Skeletal muscle tissue (tissue), 3 donors: ENCODE measurements at regions not wholly inside any gene's neighbourhood (a gene's known extent, or its start where the extent isn't known, plus 50 kb on each side); places are given as distances from the start of the nearest gene placed in this dataset.

Source experiments
- H3K27ac ChIP-seq: one replicate; pipeline ENCODE4 v1.7.0; 2013; ENCODE audit warnings: mild to moderate bottlenecking, low read depth, low read length, inconsistent platforms
- H3K27me3 ChIP-seq, 3 donors: one replicate each; pipeline ENCODE4 v1.7.0; 2013; ENCODE audit warnings: low read length in 3 of 3; ENCODE audit not compliant: control insufficient read depth in 3 of 3, insufficient read depth in 3 of 3
- H3K36me3 ChIP-seq, 3 donors: one replicate each; pipeline ENCODE4 v1.7.0; 2013; ENCODE audit warnings: low read length in 3 of 3; ENCODE audit not compliant: control insufficient read depth in 3 of 3, insufficient read depth in 3 of 3
- H3K4me1 ChIP-seq, 3 donors: one replicate each; pipeline ENCODE4 v1.7.0; 2013; ENCODE audit warnings: low read length in 3 of 3, mild to moderate bottlenecking in 3 of 3; ENCODE audit not compliant: control insufficient read depth in 3 of 3, insufficient read depth in 3 of 3
- H3K4me3 ChIP-seq, 3 donors: one replicate each; pipeline ENCODE4 v1.7.0; 2013; ENCODE audit warnings: low read length in 3 of 3
- H3K9ac ChIP-seq, 3 donors: one replicate each; pipeline ENCODE4 v1.7.0; 2013; ENCODE audit warnings: low read length in 3 of 3, mild to moderate bottlenecking in 3 of 3, moderate library complexity in 2 of 3, low read depth in 1 of 3
- H3K9me3 ChIP-seq, 3 donors: one replicate each; pipeline ENCODE4 v1.7.0; 2013; ENCODE audit warnings: low read length in 3 of 3; ENCODE audit not compliant: control insufficient read depth in 3 of 3
- donor health status: Osteomylitis.

DNA sequence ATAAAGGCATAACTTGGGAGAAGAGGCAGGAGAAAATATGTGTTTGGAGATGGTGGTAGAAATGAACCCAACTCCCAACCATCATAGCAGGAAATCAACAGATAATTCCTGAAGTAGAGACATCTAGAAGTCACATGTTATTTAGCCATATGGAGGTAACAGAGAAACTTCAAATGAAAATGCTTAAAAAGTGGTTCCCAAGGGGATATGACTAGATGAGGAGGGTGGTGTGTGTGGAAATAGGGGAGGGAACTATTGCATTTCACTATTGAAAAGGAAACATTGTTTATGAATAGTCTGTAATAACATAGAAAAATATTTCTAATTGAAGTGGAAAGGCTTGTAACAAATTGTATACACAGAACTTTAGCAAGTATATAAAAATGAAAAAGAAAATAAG lies 412.0 kb downstream of the SHISA9 start:
- Histone ChIP-seq H3K27me3 (no peaks in the 10 kb centered on the region), H3K9ac (no peak overlapping the region), H3K27ac (no peak overlapping the region), H3K4me1 (no peaks in the 10 kb centered on the region), H3K4me3 (no peak overlapping the region), H3K36me3 (no peaks in the 10 kb centered on the region), H3K9me3 (no peaks in the 10 kb centered on the region)

- no peak overlapping the region for H3K9ac ChIP-seq
These were observed 413.2 kb downstream of the SHISA9 start for GRCh38 chr16:13314633-13315032.

DNA sequence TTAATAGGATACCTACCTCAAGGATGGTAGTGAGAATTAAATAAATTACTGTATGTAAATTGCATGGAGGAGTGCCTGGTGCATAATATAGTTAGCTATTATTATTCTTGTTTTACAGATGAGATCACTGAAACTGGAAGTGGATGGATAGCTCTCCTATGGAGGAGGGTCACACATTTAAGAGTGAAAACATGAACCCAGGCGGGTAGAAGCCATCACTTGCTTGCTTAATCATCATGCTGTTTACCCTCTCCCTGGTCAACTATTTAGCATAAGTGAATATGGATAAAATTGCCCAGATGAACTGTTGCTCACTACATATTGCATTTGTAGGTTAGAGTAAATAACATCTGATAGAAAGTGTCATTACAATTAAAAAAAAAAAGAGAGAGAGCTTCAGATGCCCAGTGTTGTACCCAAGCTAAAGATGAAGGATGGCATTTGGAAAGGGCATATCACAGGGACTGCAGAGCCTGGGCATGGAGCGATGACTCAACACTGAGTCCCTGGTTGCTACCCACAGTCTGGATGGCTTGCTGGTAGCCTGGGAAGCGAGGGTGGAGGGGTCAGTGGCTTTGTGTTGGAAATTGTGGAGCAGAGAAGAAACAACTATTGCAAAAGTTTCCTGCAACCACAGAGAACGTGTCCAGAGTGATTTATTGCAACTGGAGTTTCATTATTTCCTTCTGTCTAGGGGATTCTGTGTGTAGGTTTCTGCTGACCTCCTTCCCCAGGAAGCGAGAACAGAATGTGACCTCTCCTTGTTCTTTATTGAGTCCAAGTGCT lies 414.4 kb downstream of the SHISA9 start:
- H3K27me3 ChIP-seq = no peaks in the 10 kb centered on the region
- H3K9me3 ChIP-seq = no peaks in the 10 kb centered on the region
- no peaks in the 10 kb centered on the region for H3K36me3 ChIP-seq
- no peak overlapping the region for H3K27ac ChIP-seq
- H3K4me3 ChIP-seq = no peak overlapping the region
- no peak overlapping the region for H3K9ac ChIP-seq
- no peaks in the 10 kb centered on the region for H3K4me1 ChIP-seq

More at GRCh38 chr16:13314633-13315032, 413.2 kb downstream of the SHISA9 start:
- no peak overlapping the region for H3K27ac ChIP-seq
- no peaks in the 10 kb centered on the region for H3K36me3 ChIP-seq
- no peaks in the 10 kb centered on the region for H3K4me1 ChIP-seq
- H3K27me3 ChIP-seq = no peaks in the 10 kb centered on the region
- no peaks in the 10 kb centered on the region for H3K9me3 ChIP-seq
- H3K4me3 ChIP-seq = no peak overlapping the region

DNA sequence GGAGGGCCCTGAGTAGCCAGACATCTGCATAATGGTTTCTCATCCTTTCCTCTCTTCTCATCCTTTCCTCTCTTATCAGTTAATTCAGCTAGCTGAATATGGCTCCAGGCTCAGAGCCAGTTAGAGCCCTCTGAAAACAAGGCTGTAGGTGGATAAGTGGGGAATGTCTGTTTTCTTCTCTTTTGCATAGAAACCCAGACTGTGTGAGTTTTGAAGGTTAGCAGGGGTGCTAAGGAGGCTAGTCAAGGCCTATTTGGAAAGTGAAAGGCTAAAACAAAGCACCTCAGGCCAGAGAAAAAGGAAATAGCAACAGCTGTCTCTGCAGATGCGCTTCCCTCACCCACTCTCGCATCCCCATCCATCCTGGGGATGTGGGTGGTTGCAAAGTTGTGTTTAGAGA lies 420.9 kb downstream of the SHISA9 start:
- Histone ChIP-seq H3K4me1 (no peaks in the 10 kb centered on the region), H3K27ac (no peak overlapping the region), H3K4me3 (no peak overlapping the region), H3K36me3 (no peaks in the 10 kb centered on the region), H3K9me3 (no peaks in the 10 kb centered on the region), H3K9ac (no peak overlapping the region), H3K27me3 (no peaks in the 10 kb centered on the region)

DNA sequence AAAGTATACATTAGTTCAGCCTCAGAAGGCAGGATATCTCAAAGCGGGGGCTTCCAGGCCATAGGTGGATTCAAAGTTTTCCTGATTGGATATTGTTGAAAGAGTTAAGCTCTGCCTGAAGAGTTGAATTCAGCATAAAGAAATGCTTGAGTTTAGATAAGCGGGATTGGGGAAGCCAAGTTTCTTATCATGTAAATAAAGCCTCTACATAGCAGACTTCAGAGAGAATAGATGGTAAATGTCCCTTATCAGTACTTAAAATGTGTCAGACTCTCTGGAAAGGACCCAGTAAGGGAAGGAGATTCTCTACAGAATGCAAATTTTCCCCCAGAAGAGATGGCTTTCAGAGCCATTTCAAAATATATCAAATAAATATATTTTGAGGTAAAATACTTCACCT lies 423.5 kb downstream of the SHISA9 start:
- no peak overlapping the region for H3K27ac ChIP-seq
- no peaks in the 10 kb centered on the region for H3K9me3 ChIP-seq
- no peak overlapping the region for H3K4me3 ChIP-seq
- no peak overlapping the region for H3K9ac ChIP-seq
- H3K4me1 ChIP-seq = no peaks in the 10 kb centered on the region
- H3K36me3 ChIP-seq = no peaks in the 10 kb centered on the region
- no peaks in the 10 kb centered on the region for H3K27me3 ChIP-seq

- Histone ChIP-seq H3K36me3 (no peaks in the 10 kb centered on the region), H3K27me3 (no peaks in the 10 kb centered on the region), H3K9ac (no peak overlapping the region), H3K27ac (no peak overlapping the region), H3K4me3 (no peak overlapping the region), H3K4me1 (no peaks in the 10 kb centered on the region), H3K9me3 (no peaks in the 10 kb centered on the region)
These were observed 424.0 kb downstream of the SHISA9 start for GRCh38 chr16:13325396-13325795.

DNA sequence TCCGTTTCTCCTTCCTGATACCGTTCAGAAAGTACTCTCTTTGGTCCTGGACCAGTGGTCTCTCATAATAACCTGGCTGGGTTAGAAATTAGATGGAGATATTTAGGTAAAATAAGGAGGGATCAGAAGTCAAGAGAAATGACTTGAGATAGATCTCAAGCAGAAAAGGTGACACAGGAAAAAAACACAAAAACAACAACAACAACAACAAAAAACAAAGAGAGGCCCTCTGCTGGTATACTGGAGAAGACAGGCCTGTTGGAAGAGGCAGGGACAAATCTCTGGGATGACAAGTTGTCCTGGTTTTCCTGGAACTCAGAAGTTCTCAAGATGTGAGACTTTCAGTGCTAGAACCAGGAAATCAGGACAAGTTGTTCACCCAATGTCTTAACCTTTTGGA lies 430.5 kb downstream of the SHISA9 start:
- Histone ChIP-seq H3K36me3 (no peaks in the 10 kb centered on the region), H3K27ac (no peak overlapping the region), H3K27me3 (peaks cover 0 to 3% (median 0%) of the 10 kb centered on the region in 3 donors), H3K9me3 (no peaks in the 10 kb centered on the region), H3K9ac (no peak overlapping the region), H3K4me1 (no peaks in the 10 kb centered on the region), H3K4me3 (no peak overlapping the region)

GRCh38 chr16:13332713-13333255 lies 431.4 kb downstream of the SHISA9 start:
- H3K36me3 ChIP-seq = no peaks in the 10 kb centered on the region
- H3K4me1 ChIP-seq = no peaks in the 10 kb centered on the region
- no peak overlapping the region for H3K4me3 ChIP-seq
- H3K27ac ChIP-seq = no peak overlapping the region
- H3K9me3 ChIP-seq = no peaks in the 10 kb centered on the region
- H3K27me3 ChIP-seq = peaks cover 0 to 3% (median 0%) of the 10 kb centered on the region in 3 donors
- no peak overlapping the region for H3K9ac ChIP-seq

- Histone ChIP-seq H3K9ac (no peak overlapping the region), H3K4me1 (no peaks in the 10 kb centered on the region), H3K27me3 (peaks cover 0 to 3% (median 0%) of the 10 kb centered on the region in 3 donors), H3K27ac (no peak overlapping the region), H3K4me3 (no peak overlapping the region), H3K36me3 (no peaks in the 10 kb centered on the region), H3K9me3 (no peaks in the 10 kb centered on the region)
These were observed 431.9 kb downstream of the SHISA9 start for GRCh38 chr16:13333336-13333735.

DNA sequence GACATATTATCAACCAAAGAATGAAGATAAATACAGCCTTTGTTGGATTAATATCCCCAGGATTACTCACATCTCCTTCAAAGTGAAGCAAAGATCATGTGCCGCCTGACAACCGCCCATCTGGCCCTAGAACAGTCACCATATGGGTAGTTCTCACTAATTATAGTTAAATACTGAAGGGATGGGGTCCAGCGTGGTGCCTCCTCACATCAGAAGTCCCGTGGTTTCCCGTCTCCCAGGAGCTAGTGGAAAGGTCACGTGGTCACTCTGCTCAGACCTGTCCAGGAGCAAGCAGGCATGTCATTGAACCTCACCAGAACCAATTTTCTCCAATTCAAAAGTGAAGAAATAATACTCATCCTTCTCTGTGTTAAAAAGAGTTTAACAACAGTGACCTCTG lies 434.5 kb downstream of the SHISA9 start:
- peaks cover 0 to 2% (median 0%) of the 10 kb centered on the region in 3 donors for H3K9me3 ChIP-seq
- H3K36me3 ChIP-seq = no peaks in the 10 kb centered on the region
- peaks cover 0 to 3% (median 0%) of the 10 kb centered on the region in 3 donors for H3K27me3 ChIP-seq
- no peak overlapping the region for H3K27ac ChIP-seq
- no peak overlapping the region for H3K9ac ChIP-seq
- no peaks in the 10 kb centered on the region for H3K4me1 ChIP-seq
- no peak overlapping the region for H3K4me3 ChIP-seq
